GM23338 (cell line): ENCODE measurements at regions not wholly inside any gene's neighbourhood (a gene's known extent, or its start where the extent isn't known, plus 50 kb on each side); places are given as distances from the start of the nearest gene placed in this dataset.

Experiments used
- ATAC-seq: fragments of 200-7000 bp; cut with Tn5 transposase; 3 replicates; pipeline ENCODE4 v1.9.1; 2020
- DNase-seq: peaks from one replicate; pipeline ENCODE4 v3.0.0-alpha.2; 2015; ENCODE audit warnings: low spot score
- H2AFZ ChIP-seq: fragments of 200-600 bp; sonication (generic); 2 replicates; pipeline ENCODE4 v1.8.0; 2016; ENCODE audit warnings: antibody characterized with exemption, mild to moderate bottlenecking, moderate library complexity
- H3F3A ChIP-seq: fragments of 200-600 bp; sonication (generic); replicated peaks from 2 replicates; pipeline ENCODE4 v1.8.0; 2017; ENCODE audit warnings: antibody characterized with exemption, mixed run types, low read depth
- H3K27ac ChIP-seq: fragments of 200-600 bp; sonication (generic); 2 replicates; pipeline ENCODE4 v1.6.1; 2016; ENCODE audit warnings: low read depth
- H3K27me3 ChIP-seq: fragments of 200-600 bp; sonication (generic); 2 replicates; pipeline ENCODE4 v1.8.0; 2016; ENCODE audit warnings: mild to moderate bottlenecking, mixed run types, moderate library complexity; ENCODE audit not compliant: insufficient read depth
- H3K36me3 ChIP-seq: fragments of 200-600 bp; sonication (generic); 2 replicates; pipeline ENCODE4 v1.8.0; 2016; ENCODE audit warnings: mild to moderate bottlenecking; ENCODE audit not compliant: insufficient read depth
- H3K4me1 ChIP-seq: fragments of 200-600 bp; sonication (generic); 2 replicates; pipeline ENCODE4 v1.8.0; 2016; ENCODE audit warnings: mild to moderate bottlenecking, moderate library complexity; ENCODE audit not compliant: insufficient read depth
- H3K4me2 ChIP-seq: fragments of 200-600 bp; sonication (generic); 2 replicates; pipeline ENCODE4 v1.7.1; 2017; ENCODE audit warnings: mixed run types
- H3K4me3 ChIP-seq: fragments of 200-600 bp; sonication (generic); 2 replicates; pipeline ENCODE4 v1.6.1; 2016; ENCODE audit warnings: mixed run types
- H3K79me2 ChIP-seq: fragments of 200-600 bp; sonication (generic); replicated peaks from 2 replicates; pipeline ENCODE4 v1.8.0; 2017; ENCODE audit warnings: mild to moderate bottlenecking; ENCODE audit not compliant: insufficient read depth
- H3K9me2 ChIP-seq: fragments of 200-600 bp; sonication (generic); 2 replicates; pipeline ENCODE4 v1.8.0; 2017; ENCODE audit not compliant: insufficient read depth
- H4K20me1 ChIP-seq: fragments of 200-600 bp; sonication (generic); replicated peaks from 2 replicates; pipeline ENCODE4 v1.8.0; 2017; ENCODE audit warnings: mild to moderate bottlenecking; ENCODE audit not compliant: insufficient read depth
- H3K27ac Mint-ChIP-seq: 2 replicates; pipeline ENCODE4 v1.8.0; 2020; ENCODE audit warnings: inconsistent platforms, mild to moderate bottlenecking, moderate library complexity, mixed read lengths
- H3K27me3 Mint-ChIP-seq: 3 replicates; pipeline ENCODE4 v1.8.0; 2022; ENCODE audit warnings: low read depth, mild to moderate bottlenecking, moderate library complexity, mixed read lengths, inconsistent platforms; ENCODE audit not compliant: insufficient read depth, poor library complexity
- H3K36me3 Mint-ChIP-seq: 3 replicates; pipeline ENCODE4 v1.8.0; 2021; ENCODE audit warnings: low read depth, mild to moderate bottlenecking, inconsistent platforms, moderate library complexity, mixed read lengths
- H3K4me1 Mint-ChIP-seq: 3 replicates; pipeline ENCODE4 v1.8.0; 2020; ENCODE audit warnings: mild to moderate bottlenecking, inconsistent platforms, mixed read lengths
- H3K4me3 Mint-ChIP-seq: 3 replicates; pipeline ENCODE4 v1.8.0; 2021; ENCODE audit warnings: moderate library complexity, mild to moderate bottlenecking, inconsistent platforms, mixed read lengths
- H3K9me3 Mint-ChIP-seq: 3 replicates; pipeline ENCODE4 v1.8.0; 2020; ENCODE audit warnings: moderate library complexity, mild to moderate bottlenecking, inconsistent platforms, mixed read lengths
- EZH2phosphoT487 ChIP-seq: fragments of 200-600 bp; sonication (generic); IDR thresholded peaks from one replicate; pipeline ENCODE4 v1.8.1; 2018; ENCODE audit warnings: antibody characterized with exemption; ENCODE audit not compliant: unreplicated experiment
- TF ChIP-seq, protein P1 (sequence below): fragments of 250-450 bp; sonication (Bioruptor Pico); IDR thresholded peaks from 2 replicates; pipeline ENCODE4 v1.5.0; 2020; ENCODE audit warnings: mild to moderate bottlenecking, moderate library complexity
- TF ChIP-seq, protein P2 (sequence below): IDR thresholded peaks from one replicate; pipeline ENCODE4 v1.6.1; 2018; ENCODE audit warnings: antibody characterized with exemption; ENCODE audit not compliant: unreplicated experiment

DNA sequence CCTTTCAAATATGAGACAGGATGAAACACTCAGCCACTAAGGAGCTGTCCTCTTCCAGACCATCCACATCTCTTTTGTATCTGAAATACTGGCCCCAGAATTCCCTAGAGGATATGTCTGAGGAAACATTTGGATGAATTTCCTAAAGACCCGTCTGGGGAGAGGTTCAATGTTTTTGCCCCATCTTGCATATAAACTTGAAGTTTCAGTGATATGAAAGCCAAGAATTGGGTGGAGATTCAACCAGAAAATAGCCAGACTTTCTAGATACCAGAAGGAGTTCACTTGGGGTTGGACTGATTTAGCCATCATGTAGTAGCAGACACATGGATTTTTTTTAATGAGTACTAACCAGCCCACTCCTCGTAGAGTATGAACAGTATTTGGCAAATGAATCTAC, 182.0 kb downstream of the PLPP3 start (continued):
- TF ChIP-seq, protein P1, sequence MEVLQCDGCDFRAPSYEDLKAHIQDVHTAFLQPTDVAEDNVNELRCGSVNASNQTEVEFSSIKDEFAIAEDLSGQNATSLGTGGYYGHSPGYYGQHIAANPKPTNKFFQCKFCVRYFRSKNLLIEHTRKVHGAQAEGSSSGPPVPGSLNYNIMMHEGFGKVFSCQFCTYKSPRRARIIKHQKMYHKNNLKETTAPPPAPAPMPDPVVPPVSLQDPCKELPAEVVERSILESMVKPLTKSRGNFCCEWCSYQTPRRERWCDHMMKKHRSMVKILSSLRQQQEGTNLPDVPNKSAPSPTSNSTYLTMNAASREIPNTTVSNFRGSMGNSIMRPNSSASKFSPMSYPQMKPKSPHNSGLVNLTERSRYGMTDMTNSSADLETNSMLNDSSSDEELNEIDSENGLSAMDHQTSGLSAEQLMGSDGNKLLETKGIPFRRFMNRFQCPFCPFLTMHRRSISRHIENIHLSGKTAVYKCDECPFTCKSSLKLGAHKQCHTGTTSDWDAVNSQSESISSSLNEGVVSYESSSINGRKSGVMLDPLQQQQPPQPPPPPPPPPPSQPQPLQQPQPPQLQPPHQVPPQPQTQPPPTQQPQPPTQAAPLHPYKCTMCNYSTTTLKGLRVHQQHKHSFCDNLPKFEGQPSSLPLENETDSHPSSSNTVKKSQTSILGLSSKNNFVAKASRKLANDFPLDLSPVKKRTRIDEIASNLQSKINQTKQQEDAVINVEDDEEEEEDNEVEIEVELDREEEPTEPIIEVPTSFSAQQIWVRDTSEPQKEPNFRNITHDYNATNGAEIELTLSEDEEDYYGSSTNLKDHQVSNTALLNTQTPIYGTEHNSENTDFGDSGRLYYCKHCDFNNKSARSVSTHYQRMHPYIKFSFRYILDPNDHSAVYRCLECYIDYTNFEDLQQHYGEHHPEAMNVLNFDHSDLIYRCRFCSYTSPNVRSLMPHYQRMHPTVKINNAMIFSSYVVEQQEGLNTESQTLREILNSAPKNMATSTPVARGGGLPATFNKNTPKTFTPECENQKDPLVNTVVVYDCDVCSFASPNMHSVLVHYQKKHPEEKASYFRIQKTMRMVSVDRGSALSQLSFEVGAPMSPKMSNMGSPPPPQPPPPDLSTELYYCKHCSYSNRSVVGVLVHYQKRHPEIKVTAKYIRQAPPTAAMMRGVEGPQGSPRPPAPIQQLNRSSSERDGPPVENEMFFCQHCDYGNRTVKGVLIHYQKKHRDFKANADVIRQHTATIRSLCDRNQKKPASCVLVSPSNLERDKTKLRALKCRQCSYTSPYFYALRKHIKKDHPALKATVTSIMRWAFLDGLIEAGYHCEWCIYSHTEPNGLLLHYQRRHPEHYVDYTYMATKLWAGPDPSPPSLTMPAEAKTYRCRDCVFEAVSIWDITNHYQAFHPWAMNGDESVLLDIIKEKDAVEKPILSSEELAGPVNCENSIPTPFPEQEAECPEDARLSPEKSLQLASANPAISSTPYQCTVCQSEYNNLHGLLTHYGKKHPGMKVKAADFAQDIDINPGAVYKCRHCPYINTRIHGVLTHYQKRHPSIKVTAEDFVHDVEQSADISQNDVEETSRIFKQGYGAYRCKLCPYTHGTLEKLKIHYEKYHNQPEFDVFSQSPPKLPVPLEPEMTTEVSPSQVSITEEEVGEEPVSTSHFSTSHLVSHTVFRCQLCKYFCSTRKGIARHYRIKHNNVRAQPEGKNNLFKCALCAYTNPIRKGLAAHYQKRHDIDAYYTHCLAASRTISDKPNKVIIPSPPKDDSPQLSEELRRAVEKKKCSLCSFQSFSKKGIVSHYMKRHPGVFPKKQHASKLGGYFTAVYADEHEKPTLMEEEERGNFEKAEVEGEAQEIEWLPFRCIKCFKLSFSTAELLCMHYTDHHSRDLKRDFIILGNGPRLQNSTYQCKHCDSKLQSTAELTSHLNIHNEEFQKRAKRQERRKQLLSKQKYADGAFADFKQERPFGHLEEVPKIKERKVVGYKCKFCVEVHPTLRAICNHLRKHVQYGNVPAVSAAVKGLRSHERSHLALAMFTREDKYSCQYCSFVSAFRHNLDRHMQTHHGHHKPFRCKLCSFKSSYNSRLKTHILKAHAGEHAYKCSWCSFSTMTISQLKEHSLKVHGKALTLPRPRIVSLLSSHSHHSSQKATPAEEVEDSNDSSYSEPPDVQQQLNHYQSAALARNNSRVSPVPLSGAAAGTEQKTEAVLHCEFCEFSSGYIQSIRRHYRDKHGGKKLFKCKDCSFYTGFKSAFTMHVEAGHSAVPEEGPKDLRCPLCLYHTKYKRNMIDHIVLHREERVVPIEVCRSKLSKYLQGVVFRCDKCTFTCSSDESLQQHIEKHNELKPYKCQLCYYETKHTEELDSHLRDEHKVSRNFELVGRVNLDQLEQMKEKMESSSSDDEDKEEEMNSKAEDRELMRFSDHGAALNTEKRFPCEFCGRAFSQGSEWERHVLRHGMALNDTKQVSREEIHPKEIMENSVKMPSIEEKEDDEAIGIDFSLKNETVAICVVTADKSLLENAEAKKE = no peak

DNA sequence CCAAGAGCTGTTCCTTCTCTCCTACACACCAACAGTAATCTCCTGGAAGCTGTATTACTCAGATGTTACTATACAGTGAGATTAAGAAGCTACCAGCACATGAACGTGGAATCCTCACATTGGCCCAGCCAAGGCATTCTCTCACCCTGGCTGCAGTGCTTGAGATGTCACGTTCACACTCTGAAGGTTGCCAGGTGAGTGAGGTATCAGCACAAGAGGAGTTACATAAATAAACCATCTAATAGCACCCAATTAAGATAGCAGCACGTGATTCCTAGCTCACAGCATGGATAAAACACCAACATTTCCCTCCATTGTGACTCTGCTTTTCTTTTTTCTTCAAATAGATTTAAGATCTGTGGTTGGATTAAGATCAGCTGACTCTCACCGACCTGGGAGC, 182.8 kb downstream of the PLPP3 start:
- no peaks in the 10 kb centered on the region for H3K36me3 Mint-ChIP-seq
- H3K9me3 Mint-ChIP-seq = no peaks in the 10 kb centered on the region
- peaks cover 7% of the 10 kb centered on the region for H3K4me1 Mint-ChIP-seq
- Histone ChIP-seq H4K20me1 (no peaks in the 10 kb centered on the region), H3K9me2 (peaks cover 16% of the 10 kb centered on the region), H3K4me3 (no peak overlapping the region), H3K27me3 (no peaks in the 10 kb centered on the region), H3K36me3 (no peaks in the 10 kb centered on the region), H3K4me2 (no peak overlapping the region), H2AFZ (no peak overlapping the region), H3K79me2 (no peaks in the 10 kb centered on the region), H3K27ac (no peak overlapping the region), H3K4me1 (no peaks in the 10 kb centered on the region), H3F3A (no peaks in the 10 kb centered on the region)
- H3K27me3 Mint-ChIP-seq = no peaks in the 10 kb centered on the region
- no peak overlapping the region for H3K27ac Mint-ChIP-seq
- DNase-seq (no peak), ATAC-seq (no peak)
- H3K4me3 Mint-ChIP-seq = no peak overlapping the region
- TF ChIP-seq EZH2phosphoT487 = no peak
- TF ChIP-seq, protein P1 = no peak
- TF ChIP-seq, protein P2, sequence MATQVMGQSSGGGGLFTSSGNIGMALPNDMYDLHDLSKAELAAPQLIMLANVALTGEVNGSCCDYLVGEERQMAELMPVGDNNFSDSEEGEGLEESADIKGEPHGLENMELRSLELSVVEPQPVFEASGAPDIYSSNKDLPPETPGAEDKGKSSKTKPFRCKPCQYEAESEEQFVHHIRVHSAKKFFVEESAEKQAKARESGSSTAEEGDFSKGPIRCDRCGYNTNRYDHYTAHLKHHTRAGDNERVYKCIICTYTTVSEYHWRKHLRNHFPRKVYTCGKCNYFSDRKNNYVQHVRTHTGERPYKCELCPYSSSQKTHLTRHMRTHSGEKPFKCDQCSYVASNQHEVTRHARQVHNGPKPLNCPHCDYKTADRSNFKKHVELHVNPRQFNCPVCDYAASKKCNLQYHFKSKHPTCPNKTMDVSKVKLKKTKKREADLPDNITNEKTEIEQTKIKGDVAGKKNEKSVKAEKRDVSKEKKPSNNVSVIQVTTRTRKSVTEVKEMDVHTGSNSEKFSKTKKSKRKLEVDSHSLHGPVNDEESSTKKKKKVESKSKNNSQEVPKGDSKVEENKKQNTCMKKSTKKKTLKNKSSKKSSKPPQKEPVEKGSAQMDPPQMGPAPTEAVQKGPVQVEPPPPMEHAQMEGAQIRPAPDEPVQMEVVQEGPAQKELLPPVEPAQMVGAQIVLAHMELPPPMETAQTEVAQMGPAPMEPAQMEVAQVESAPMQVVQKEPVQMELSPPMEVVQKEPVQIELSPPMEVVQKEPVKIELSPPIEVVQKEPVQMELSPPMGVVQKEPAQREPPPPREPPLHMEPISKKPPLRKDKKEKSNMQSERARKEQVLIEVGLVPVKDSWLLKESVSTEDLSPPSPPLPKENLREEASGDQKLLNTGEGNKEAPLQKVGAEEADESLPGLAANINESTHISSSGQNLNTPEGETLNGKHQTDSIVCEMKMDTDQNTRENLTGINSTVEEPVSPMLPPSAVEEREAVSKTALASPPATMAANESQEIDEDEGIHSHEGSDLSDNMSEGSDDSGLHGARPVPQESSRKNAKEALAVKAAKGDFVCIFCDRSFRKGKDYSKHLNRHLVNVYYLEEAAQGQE = no peak
